Tibial nerve (tissue), 4 donors: ENCODE measurements at regions not wholly inside any gene's neighbourhood (a gene's known extent, or its start where the extent isn't known, plus 50 kb on each side); places are given as distances from the start of the nearest gene placed in this dataset.

Source experiments
- DNase-seq, 2 donors: peaks; one replicate each; pipeline ENCODE4 v3.0.0-alpha.2; 2019; ENCODE audit warnings: low spot score in 2 of 2
- H3K27ac ChIP-seq, 4 donors: fragments of 200-600 bp; sonication (generic) in 3 of 4; one replicate each; pipeline ENCODE4 v1.5.1; 2017 to 2019; ENCODE audit warnings: mild to moderate bottlenecking in 1 of 4
- H3K27me3 ChIP-seq, 2 donors: fragments of 200-600 bp; sonication (generic) in 1 of 2; one replicate each; pipeline versions ENCODE4 v1.5.1 to v1.6.0; 2017 to 2019
- H3K36me3 ChIP-seq, 3 donors: fragments of 200-600 bp; sonication (generic); one replicate each; pipeline ENCODE4 v1.5.1; 2018 to 2019
- H3K4me1 ChIP-seq, 4 donors: fragments of 200-600 bp; sonication (generic) in 3 of 4; one replicate each; pipeline ENCODE4 v1.5.1; 2017 to 2019
- H3K4me3 ChIP-seq, 4 donors: fragments of 200-600 bp; sonication (generic) in 3 of 4; one replicate each; pipeline ENCODE4 v1.5.1; 2017 to 2019; ENCODE audit warnings: mild to moderate bottlenecking in 1 of 4, moderate library complexity in 1 of 4
- H3K9me3 ChIP-seq, 4 donors: fragments of 200-600 bp; sonication (generic) in 3 of 4; one replicate each; pipeline ENCODE4 v1.5.1; 2017 to 2019
- EP300 ChIP-seq, 2 donors: sonication (generic); formaldehyde crosslinking; IDR thresholded peaks; one replicate each; pipeline ENCODE4 v1.6.1; 2017; ENCODE audit warnings: antibody characterized with exemption in 2 of 2, mild to moderate bottlenecking in 1 of 2
- POLR2A ChIP-seq, 2 donors: fragments of 450-650 bp; IDR thresholded peaks; one replicate each; pipeline ENCODE4 v1.6.1; 2017; ENCODE audit warnings: antibody characterized with exemption in 2 of 2, mild to moderate bottlenecking in 2 of 2, moderate library complexity in 2 of 2
- WGBS, 2 donors: methylation state at CpG; one replicate each; pipeline ENCODE4 v1.1.5; 2018; 5-methylcytosine and 5-hydroxymethylcytosine counted together
- TF ChIP-seq, protein P1 (sequence below), 5 experiments: fragments of 200-600 bp in 3 of 5; fragments of 450-650 bp in 2 of 5; sonication (generic) in 3 of 5; IDR thresholded peaks; one replicate each; pipeline ENCODE4 v1.5.1; 2016 to 2019; ENCODE audit warnings: antibody characterized with exemption in 5 of 5, mild to moderate bottlenecking in 3 of 5, moderate library complexity in 2 of 5

DNA sequence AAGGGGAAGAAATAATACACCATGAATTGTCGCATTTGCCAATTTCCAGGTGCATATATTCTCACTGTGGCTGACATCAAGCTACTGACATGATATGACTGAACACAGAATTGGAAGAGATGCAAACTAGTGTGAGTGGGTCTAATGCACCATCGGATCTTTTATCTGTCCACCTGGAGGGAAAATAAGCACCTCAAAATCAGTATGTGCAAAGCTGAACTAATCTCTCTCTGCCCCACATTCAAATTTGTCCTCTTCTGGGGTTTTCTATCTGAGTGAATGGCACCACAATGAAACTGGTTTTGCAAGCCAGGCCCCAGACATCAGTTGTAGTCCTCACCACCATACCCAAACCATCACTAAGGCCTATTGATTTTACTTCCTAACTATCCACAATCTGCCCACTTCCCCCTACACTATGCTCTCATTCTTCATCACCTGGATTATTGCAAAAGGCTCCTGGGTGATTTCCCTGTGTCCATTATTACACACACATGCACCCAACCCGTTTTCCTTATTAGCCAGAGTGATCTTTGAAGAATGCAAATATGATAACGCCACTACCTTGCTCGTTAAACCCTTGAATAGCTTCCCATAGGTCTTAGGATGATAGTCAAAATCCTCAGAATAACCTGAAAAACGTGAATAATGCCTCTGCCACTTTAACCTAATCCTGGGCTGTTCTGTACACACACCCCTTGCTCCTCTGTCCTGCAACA, 159.0 kb upstream of the GMDS start:
- DNase-seq = no peak
- WGBS, 2 donors = 91 to 95% methylated on average over 6 of the region's 6 CpGs
- peaks cover 0 to 31% (median 0%) of the 10 kb centered on the region in 3 donors for H3K36me3 ChIP-seq
- TF ChIP-seq, protein P1, sequence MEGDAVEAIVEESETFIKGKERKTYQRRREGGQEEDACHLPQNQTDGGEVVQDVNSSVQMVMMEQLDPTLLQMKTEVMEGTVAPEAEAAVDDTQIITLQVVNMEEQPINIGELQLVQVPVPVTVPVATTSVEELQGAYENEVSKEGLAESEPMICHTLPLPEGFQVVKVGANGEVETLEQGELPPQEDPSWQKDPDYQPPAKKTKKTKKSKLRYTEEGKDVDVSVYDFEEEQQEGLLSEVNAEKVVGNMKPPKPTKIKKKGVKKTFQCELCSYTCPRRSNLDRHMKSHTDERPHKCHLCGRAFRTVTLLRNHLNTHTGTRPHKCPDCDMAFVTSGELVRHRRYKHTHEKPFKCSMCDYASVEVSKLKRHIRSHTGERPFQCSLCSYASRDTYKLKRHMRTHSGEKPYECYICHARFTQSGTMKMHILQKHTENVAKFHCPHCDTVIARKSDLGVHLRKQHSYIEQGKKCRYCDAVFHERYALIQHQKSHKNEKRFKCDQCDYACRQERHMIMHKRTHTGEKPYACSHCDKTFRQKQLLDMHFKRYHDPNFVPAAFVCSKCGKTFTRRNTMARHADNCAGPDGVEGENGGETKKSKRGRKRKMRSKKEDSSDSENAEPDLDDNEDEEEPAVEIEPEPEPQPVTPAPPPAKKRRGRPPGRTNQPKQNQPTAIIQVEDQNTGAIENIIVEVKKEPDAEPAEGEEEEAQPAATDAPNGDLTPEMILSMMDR (IDR thresholded peaks at IDR 0.05) = no peak
- TF ChIP-seq POLR2A (IDR thresholded peaks at IDR 0.05) (no peak), EP300 (IDR thresholded peaks at IDR 0.05) (no peak)
- no peak overlapping the region for H3K4me3 ChIP-seq
- H3K4me1 ChIP-seq = no peaks in the 10 kb centered on the region
- peaks cover 0 to 18% (median 0%) of the 10 kb centered on the region in 4 donors for H3K9me3 ChIP-seq
- no peak overlapping the region for H3K27ac ChIP-seq
- H3K27me3 ChIP-seq = no peaks in the 10 kb centered on the region

DNA sequence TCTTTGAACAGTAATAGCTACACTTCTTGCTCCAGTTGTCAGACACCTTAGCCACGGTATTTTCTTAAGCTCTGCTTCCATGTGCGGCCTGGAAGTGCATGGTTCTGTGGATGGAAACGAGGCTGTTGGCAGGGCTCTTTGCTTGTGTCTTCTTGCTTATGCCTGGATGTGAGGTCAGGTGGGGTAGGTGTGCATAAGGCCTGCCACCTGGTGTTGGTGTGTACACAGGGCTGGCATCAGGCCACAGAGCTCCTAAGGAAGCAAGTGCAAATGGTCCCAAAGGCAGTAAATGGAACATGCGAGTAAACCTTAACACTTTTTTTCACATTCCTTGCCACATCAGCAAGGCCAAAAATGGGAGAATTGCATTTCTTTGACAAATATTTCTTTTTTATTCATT, 158.1 kb upstream of the GMDS start:
- H3K27me3 ChIP-seq = no peaks in the 10 kb centered on the region
- 66 to 75% methylated on average over 4 of the region's 4 CpGs for WGBS, 2 donors
- TF ChIP-seq POLR2A (IDR thresholded peaks at IDR 0.05) (no peak), EP300 (IDR thresholded peaks at IDR 0.05) (no peak)
- TF ChIP-seq, protein P1 (IDR thresholded peaks at IDR 0.05) = no peak
- H3K36me3 ChIP-seq = peaks cover 0 to 32% (median 0%) of the 10 kb centered on the region in 3 donors
- H3K4me3 ChIP-seq = no peak overlapping the region
- no peak overlapping the region for H3K27ac ChIP-seq
- peaks cover 0 to 18% (median 0%) of the 10 kb centered on the region in 4 donors for H3K9me3 ChIP-seq
- DNase-seq = no peak
- no peaks in the 10 kb centered on the region for H3K4me1 ChIP-seq

DNA sequence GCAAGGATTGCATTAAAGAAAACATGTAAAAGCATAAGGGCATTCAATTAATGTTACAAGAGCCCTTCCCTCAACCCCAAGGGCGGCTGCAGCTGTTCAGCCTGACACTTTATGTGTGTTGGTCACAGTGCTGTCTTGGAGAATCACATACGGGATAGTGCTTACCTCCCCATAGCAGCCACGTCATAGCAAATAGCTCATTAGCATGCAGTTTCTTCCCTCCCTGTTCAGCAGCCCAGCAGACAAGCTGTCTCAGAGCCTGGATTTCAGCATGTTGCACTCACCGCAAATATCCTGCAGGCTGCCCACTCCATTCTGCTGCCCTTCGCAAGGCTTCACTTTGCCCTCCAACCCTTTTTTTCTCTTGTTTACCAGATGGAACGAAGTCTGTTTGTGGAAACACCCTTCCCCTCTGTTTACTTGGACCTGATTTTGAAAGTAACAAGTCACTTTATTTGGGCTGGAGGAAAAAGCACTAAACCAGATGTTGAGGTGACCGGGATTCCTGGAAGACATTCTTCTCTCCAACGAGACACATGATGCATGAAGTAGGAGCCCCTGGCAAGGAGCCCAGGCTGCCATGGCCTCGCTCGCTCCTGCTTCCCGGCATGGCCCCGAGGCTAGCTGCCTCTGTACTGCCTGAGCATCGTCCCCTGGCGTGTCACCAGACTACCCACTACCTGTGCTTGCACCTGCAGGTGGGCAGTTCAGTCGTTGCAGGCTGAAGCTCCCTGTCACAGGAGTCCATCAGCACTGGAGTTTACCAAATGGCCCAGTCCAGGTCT, 151.6 kb upstream of the GMDS start:
- H3K4me3 ChIP-seq = no peak overlapping the region
- TF ChIP-seq EP300 (IDR thresholded peaks at IDR 0.05) = no peak
- TF ChIP-seq, protein P1 (IDR thresholded peaks at IDR 0.05) = no peak
- TF ChIP-seq POLR2A (IDR thresholded peaks at IDR 0.05) = no peak
- WGBS, 2 donors = 55 to 56% methylated on average over 15 of the region's 15 CpGs
- no peak overlapping the region for H3K27ac ChIP-seq
- H3K4me1 ChIP-seq = no peaks in the 10 kb centered on the region
- peaks cover 0 to 50% (median 0%) of the 10 kb centered on the region in 3 donors for H3K36me3 ChIP-seq
- peak in 1 of 2 donors; percentile 17 for DNase-seq
- H3K9me3 ChIP-seq = peaks cover 0 to 18% (median 0%) of the 10 kb centered on the region in 4 donors
- H3K27me3 ChIP-seq = no peaks in the 10 kb centered on the region

DNA sequence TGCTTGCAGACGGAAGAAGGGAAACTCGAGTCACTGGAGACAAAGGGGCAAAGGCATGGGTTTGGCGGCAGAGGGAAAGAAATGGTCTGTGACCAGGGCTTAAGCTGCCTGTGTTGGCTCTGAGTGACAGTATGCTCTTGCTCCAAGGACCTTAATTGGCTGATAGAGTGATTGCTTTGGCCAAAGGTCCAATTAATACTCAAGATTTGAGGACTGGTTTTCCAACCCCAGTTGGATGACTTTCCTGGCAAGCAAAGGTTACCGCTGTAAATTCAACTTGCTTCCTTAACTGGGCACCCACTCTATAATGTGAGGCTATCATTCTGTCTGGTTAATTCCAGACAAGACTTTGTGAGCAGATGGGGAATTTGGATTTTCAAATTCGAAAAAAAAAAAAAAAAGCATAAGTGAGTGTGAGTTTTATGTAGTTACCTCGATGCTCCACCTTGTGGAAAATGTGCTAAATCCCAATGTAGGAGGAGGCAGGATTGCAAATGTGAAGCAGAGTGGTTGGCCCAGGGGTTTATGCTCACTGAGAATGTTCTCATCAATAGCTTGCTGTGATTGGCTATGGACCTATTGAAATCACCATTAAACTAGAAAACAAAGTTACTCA, 150.7 kb upstream of the GMDS start:
- WGBS, 2 donors = 74 to 80% methylated on average over 6 of the region's 6 CpGs
- H3K4me3 ChIP-seq = no peak overlapping the region
- TF ChIP-seq EP300 (IDR thresholded peaks at IDR 0.05) (no peak), POLR2A (IDR thresholded peaks at IDR 0.05) (no peak)
- TF ChIP-seq, protein P1 (IDR thresholded peaks at IDR 0.05) = no peak
- no peaks in the 10 kb centered on the region for H3K27me3 ChIP-seq
- DNase-seq = no peak
- H3K4me1 ChIP-seq = no peaks in the 10 kb centered on the region
- peaks cover 0 to 11% (median 0%) of the 10 kb centered on the region in 4 donors for H3K9me3 ChIP-seq
- H3K27ac ChIP-seq = no peak overlapping the region
- H3K36me3 ChIP-seq = peaks cover 0 to 59% (median 0%) of the 10 kb centered on the region in 3 donors
